Astrocyte (in vitro differentiated cells and primary cell): ENCODE measurements at regions not wholly inside any gene's neighbourhood (a gene's known extent, or its start where the extent isn't known, plus 50 kb on each side); places are given as distances from the start of the nearest gene placed in this dataset.

Source experiments
- DNase-seq: peaks from one replicate; pipeline ENCODE4 v3.0.0-alpha.2; 2010; ENCODE audit warnings: low read depth
- FAIRE-seq: peaks from 2 replicates; lab custom pipeline; 2011; peaks lifted over from hg19 to GRCh38; lab: Jason Lieb, UNC
- H2AFZ ChIP-seq: 2 replicates; pipeline ENCODE4 v1.6.0; 2012; ENCODE audit warnings: low read depth, low read length, inconsistent platforms
- H3K27ac ChIP-seq: 2 replicates; pipeline ENCODE4 v1.5.1; 2011; ENCODE audit warnings: low read depth, low read length, inconsistent platforms
- H3K27me3 ChIP-seq: 2 replicates; pipeline ENCODE4 v1.6.0; 2011; ENCODE audit warnings: low read length, inconsistent platforms; ENCODE audit not compliant: insufficient read depth
- H3K36me3 ChIP-seq: 2 replicates; pipeline ENCODE4 v1.5.1; 2011; ENCODE audit warnings: low read length, inconsistent platforms; ENCODE audit not compliant: insufficient read depth
- H3K4me1 ChIP-seq: 2 replicates; pipeline ENCODE4 v1.5.1; 2011; ENCODE audit warnings: low read length, inconsistent platforms; ENCODE audit not compliant: insufficient read depth
- H3K4me2 ChIP-seq: 2 replicates; pipeline ENCODE4 v1.6.0; 2012; ENCODE audit warnings: low read length, inconsistent platforms
- H3K4me3 ChIP-seq: 2 replicates; pipeline ENCODE4 v1.5.1; 2011; ENCODE audit warnings: low read depth, mild to moderate bottlenecking, low read length, inconsistent platforms; ENCODE audit not compliant: insufficient read depth
- H3K79me2 ChIP-seq: 2 replicates; pipeline ENCODE4 v1.6.0; 2012; ENCODE audit warnings: mild to moderate bottlenecking, low read length, inconsistent platforms; ENCODE audit not compliant: insufficient read depth
- H3K9ac ChIP-seq: 2 replicates; pipeline ENCODE4 v1.6.0; 2012; ENCODE audit warnings: mild to moderate bottlenecking, low read length, inconsistent platforms
- H3K9me3 ChIP-seq: 2 replicates; pipeline ENCODE4 v1.5.1; 2012; ENCODE audit warnings: low read depth, mild to moderate bottlenecking, low read length, inconsistent platforms; ENCODE audit not compliant: insufficient read depth
- H4K20me1 ChIP-seq: 2 replicates; pipeline ENCODE4 v1.6.0; 2012; ENCODE audit warnings: low read length, inconsistent platforms; ENCODE audit not compliant: insufficient read depth
- H3K27ac Mint-ChIP-seq: one replicate; pipeline ENCODE4 v1.8.0; 2021; ENCODE audit warnings: mild to moderate bottlenecking, mixed read lengths; ENCODE audit not compliant: unreplicated experiment
- H3K27me3 Mint-ChIP-seq: one replicate; pipeline ENCODE4 v1.8.0; 2021; ENCODE audit warnings: low read depth, mixed read lengths; ENCODE audit not compliant: unreplicated experiment
- H3K36me3 Mint-ChIP-seq: one replicate; pipeline ENCODE4 v1.8.0; 2021; ENCODE audit warnings: low read depth, mixed read lengths; ENCODE audit not compliant: unreplicated experiment
- H3K4me1 Mint-ChIP-seq: one replicate; pipeline ENCODE4 v1.8.0; 2021; ENCODE audit warnings: low read depth, mixed read lengths; ENCODE audit not compliant: unreplicated experiment
- H3K4me3 Mint-ChIP-seq: one replicate; pipeline ENCODE4 v1.8.0; 2021; ENCODE audit warnings: mild to moderate bottlenecking, moderate library complexity, mixed read lengths; ENCODE audit not compliant: unreplicated experiment
- H3K9me3 Mint-ChIP-seq: one replicate; pipeline ENCODE4 v1.8.0; 2021; ENCODE audit warnings: mild to moderate bottlenecking, mixed read lengths; ENCODE audit not compliant: unreplicated experiment
- EZH2 ChIP-seq: IDR thresholded peaks from 2 replicates; pipeline ENCODE4 v1.6.1; 2012; ENCODE audit warnings: mild to moderate bottlenecking, low read length, inconsistent platforms; ENCODE audit not compliant: insufficient read depth
- TF ChIP-seq, protein P1 (sequence below): IDR thresholded peaks from 2 replicates; pipeline ENCODE4 v1.5.1; 2011; ENCODE audit warnings: low read depth, mild to moderate bottlenecking, inconsistent platforms, low read length, moderate library complexity; ENCODE audit not compliant: insufficient read depth

DNA sequence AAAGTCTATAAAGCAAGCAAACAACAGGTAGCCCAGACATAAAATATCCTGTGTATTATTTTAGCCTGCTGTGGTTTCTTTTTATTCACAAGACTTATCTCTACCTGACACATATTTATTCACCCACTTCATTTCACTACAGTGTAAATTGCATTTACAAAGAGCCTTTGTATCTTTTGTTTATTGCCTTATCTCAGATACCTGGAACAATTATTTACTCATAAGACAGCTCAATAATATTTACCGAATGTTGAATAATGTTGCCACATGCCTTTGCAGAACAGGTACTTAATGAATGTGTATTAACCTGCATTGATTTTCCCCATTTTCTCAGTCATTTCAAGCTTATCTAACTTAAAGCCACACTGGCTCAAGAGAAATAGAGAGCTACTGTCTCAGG lies 603.6 kb downstream of the FBXO15 start:
- Histone ChIP-seq H3K27ac (no peak overlapping the region), H3K9ac (no peak overlapping the region), H3K36me3 (no peaks in the 10 kb centered on the region), H3K9me3 (no peaks in the 10 kb centered on the region), H3K4me3 (no peak overlapping the region), H3K4me2 (no peak overlapping the region), H3K4me1 (no peaks in the 10 kb centered on the region), H3K79me2 (no peaks in the 10 kb centered on the region), H2AFZ (no peak overlapping the region), H3K27me3 (no peaks in the 10 kb centered on the region), H4K20me1 (no peaks in the 10 kb centered on the region)
- H3K9me3 Mint-ChIP-seq = no peaks in the 10 kb centered on the region
- FAIRE-seq = no peak
- H3K27me3 Mint-ChIP-seq = no peaks in the 10 kb centered on the region
- H3K4me3 Mint-ChIP-seq = no peak overlapping the region
- no peak for DNase-seq
- TF ChIP-seq, protein P1, sequence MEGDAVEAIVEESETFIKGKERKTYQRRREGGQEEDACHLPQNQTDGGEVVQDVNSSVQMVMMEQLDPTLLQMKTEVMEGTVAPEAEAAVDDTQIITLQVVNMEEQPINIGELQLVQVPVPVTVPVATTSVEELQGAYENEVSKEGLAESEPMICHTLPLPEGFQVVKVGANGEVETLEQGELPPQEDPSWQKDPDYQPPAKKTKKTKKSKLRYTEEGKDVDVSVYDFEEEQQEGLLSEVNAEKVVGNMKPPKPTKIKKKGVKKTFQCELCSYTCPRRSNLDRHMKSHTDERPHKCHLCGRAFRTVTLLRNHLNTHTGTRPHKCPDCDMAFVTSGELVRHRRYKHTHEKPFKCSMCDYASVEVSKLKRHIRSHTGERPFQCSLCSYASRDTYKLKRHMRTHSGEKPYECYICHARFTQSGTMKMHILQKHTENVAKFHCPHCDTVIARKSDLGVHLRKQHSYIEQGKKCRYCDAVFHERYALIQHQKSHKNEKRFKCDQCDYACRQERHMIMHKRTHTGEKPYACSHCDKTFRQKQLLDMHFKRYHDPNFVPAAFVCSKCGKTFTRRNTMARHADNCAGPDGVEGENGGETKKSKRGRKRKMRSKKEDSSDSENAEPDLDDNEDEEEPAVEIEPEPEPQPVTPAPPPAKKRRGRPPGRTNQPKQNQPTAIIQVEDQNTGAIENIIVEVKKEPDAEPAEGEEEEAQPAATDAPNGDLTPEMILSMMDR = no peak
- TF ChIP-seq EZH2 = no peak
- H3K27ac Mint-ChIP-seq = no peak overlapping the region
- H3K4me1 Mint-ChIP-seq = peaks cover 9% of the 10 kb centered on the region
- no peaks in the 10 kb centered on the region for H3K36me3 Mint-ChIP-seq

DNA sequence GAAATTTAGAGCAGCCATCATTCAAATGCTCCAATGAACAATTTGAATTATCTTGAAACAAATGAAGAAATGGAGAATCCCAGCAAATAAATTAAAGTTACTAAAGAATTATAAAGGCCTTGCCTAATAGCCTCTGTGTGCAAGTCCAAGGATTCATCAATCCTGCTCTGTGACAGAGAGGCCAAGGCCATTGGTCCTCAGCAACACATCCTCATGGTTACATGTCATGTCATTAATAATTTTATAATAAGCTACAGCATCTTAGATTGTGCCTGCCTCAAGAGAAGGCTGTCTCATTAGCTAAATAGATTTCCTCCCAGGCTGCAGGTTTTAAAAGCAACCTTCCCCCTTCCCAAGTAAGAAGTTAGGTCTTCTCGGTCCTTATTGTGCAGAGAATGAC lies 611.6 kb downstream of the FBXO15 start:
- no peak overlapping the region for H3K27ac Mint-ChIP-seq
- Histone ChIP-seq H3K4me3 (no peak overlapping the region), H3K9me3 (no peaks in the 10 kb centered on the region), H3K27me3 (no peaks in the 10 kb centered on the region), H3K9ac (no peak overlapping the region), H3K4me2 (no peak overlapping the region), H4K20me1 (no peaks in the 10 kb centered on the region), H3K79me2 (no peaks in the 10 kb centered on the region), H3K4me1 (no peaks in the 10 kb centered on the region), H3K36me3 (no peaks in the 10 kb centered on the region), H2AFZ (no peak overlapping the region), H3K27ac (no peak overlapping the region)
- H3K4me1 Mint-ChIP-seq = no peaks in the 10 kb centered on the region
- TF ChIP-seq, protein P1 = no peak
- TF ChIP-seq EZH2 = no peak
- no peak for FAIRE-seq
- no peaks in the 10 kb centered on the region for H3K27me3 Mint-ChIP-seq
- H3K4me3 Mint-ChIP-seq = no peak overlapping the region
- no peak for DNase-seq
- no peaks in the 10 kb centered on the region for H3K9me3 Mint-ChIP-seq
- H3K36me3 Mint-ChIP-seq = no peaks in the 10 kb centered on the region

DNA sequence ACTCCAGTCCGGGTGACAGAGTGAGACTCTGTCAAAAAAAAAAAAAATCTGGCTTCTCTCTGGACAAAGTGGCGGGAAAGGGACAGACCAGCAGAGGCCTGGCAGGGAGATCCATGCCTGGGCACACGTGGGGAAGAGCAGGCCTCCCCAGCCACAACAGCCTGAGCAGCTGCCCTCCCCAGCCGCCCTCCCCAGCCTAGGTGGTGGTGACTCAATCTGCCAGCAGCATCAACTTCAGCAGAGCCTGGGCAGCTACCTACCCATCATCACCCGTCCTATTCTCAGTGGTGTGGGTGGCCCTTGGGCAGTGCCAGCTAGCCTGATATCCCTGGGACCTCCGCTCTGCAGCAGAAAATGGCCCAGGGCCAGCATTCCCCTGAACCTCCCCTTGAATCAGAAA lies 612.4 kb downstream of the FBXO15 start:
- Histone ChIP-seq H3K27me3 (no peaks in the 10 kb centered on the region), H3K27ac (no peak overlapping the region), H3K79me2 (no peaks in the 10 kb centered on the region), H3K4me2 (no peak overlapping the region), H3K9ac (no peak overlapping the region), H3K4me1 (no peaks in the 10 kb centered on the region), H3K4me3 (no peak overlapping the region), H4K20me1 (no peaks in the 10 kb centered on the region), H3K9me3 (no peaks in the 10 kb centered on the region), H2AFZ (no peak overlapping the region), H3K36me3 (no peaks in the 10 kb centered on the region)
- Mint-ChIP-seq H3K4me1 (no peaks in the 10 kb centered on the region), H3K27me3 (peaks cover under 1% of the 10 kb centered on the region), H3K9me3 (peaks cover 2% of the 10 kb centered on the region), H3K4me3 (no peak overlapping the region), H3K27ac (no peak overlapping the region), H3K36me3 (peaks cover 2% of the 10 kb centered on the region)
- FAIRE-seq (no peak), DNase-seq (no peak)
- TF ChIP-seq, protein P1 = no peak
- TF ChIP-seq EZH2 = no peak
